ENCODE measurements at regions not wholly inside any gene's neighbourhood (a gene's known extent, or its start where the extent isn't known, plus 50 kb on each side); places are given as distances from the start of the nearest gene placed in this dataset.

DNA sequence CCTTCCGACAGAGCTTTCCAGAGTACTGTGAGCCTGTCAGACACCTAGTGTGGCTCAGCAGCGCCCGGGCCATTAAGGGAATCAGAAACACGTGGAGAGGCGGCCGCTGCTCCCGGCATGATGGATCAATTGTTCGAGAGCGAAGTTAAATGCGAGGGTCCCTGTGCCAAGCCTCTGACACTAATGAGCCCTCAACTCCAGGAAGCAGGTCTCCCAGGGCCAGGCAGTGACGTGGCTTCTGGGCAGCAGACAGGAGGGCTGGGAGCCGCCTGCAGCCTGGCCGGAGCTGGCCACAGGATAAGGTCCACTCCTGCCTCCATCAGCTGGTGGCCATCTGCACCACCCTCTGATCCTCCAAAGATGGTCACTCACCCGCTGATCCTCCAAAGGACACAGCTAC is 67.5 kb upstream of the CLDN14 start:
- H3K4me1 ChIP-seq, result no peaks in the 10 kb centered on the region
- Mint-ChIP-seq H3K4me1 (ENCODE audit: low read depth, unreplicated experiment) (no peaks in the 10 kb centered on the region), H3K36me3 (ENCODE audit: insufficient read depth, unreplicated experiment) (no peaks in the 10 kb centered on the region), H3K9me3 (ENCODE audit: unreplicated experiment) (no peaks in the 10 kb centered on the region), H3K27me3 (ENCODE audit: insufficient read depth, unreplicated experiment) (peaks cover 8% of the 10 kb centered on the region), H3K4me3 (ENCODE audit: unreplicated experiment) (no peak overlapping the region), H3K27ac (ENCODE audit: unreplicated experiment) (no peak overlapping the region)
- no peak for DNase-seq
- CTCF ChIA-PET, result no interaction called here
- POLR2A ChIA-PET, result no interaction called here
- H3K27me3 ChIP-seq (replicated peaks; ENCODE audit: control insufficient read depth, insufficient read depth, low read length), result no peaks in the 10 kb centered on the region; the same call in 1 of the 2 replicates
- no peaks in the 10 kb centered on the region for H3K36me3 ChIP-seq (ENCODE audit: control insufficient read depth, insufficient read depth, low read length)
- no TSS peak for BruUV-seq (replicated peaks)
- TF ChIP-seq, protein P1, sequence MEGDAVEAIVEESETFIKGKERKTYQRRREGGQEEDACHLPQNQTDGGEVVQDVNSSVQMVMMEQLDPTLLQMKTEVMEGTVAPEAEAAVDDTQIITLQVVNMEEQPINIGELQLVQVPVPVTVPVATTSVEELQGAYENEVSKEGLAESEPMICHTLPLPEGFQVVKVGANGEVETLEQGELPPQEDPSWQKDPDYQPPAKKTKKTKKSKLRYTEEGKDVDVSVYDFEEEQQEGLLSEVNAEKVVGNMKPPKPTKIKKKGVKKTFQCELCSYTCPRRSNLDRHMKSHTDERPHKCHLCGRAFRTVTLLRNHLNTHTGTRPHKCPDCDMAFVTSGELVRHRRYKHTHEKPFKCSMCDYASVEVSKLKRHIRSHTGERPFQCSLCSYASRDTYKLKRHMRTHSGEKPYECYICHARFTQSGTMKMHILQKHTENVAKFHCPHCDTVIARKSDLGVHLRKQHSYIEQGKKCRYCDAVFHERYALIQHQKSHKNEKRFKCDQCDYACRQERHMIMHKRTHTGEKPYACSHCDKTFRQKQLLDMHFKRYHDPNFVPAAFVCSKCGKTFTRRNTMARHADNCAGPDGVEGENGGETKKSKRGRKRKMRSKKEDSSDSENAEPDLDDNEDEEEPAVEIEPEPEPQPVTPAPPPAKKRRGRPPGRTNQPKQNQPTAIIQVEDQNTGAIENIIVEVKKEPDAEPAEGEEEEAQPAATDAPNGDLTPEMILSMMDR (IDR thresholded peaks at IDR 0.05; ENCODE audit: insufficient read depth in 1 of 2, low read depth in 1 of 2, low read length in 1 of 2, severe bottlenecking in 1 of 2, unreplicated experiment in 1 of 2), result no peak
- intact Hi-C loops (cut with micrococcal nuclease; ENCODE audit: unreplicated experiment), result no loop called here
- no peak overlapping the region for H3K4me3 ChIP-seq (ENCODE audit: low read depth, low read length)
- no peaks in the 10 kb centered on the region for H3K9me3 ChIP-seq

- peaks cover 8% of the 10 kb centered on the region for H3K27me3 Mint-ChIP-seq (ENCODE audit: insufficient read depth, unreplicated experiment)
- BruUV-seq (replicated peaks), result no TSS peak
- DNase-seq, result no peak
- Histone ChIP-seq H3K4me1 (no peaks in the 10 kb centered on the region), H3K4me3 (ENCODE audit: low read depth, low read length) (no peak overlapping the region), H3K9me3 (no peaks in the 10 kb centered on the region), H3K27me3 (replicated peaks; ENCODE audit: control insufficient read depth, insufficient read depth, low read length) (no peaks in the 10 kb centered on the region; the same call in 1 of the 2 replicates), H3K36me3 (ENCODE audit: control insufficient read depth, insufficient read depth, low read length) (no peaks in the 10 kb centered on the region)
- no peaks in the 10 kb centered on the region for H3K9me3 Mint-ChIP-seq (ENCODE audit: unreplicated experiment)
- no peaks in the 10 kb centered on the region for H3K36me3 Mint-ChIP-seq (ENCODE audit: insufficient read depth, unreplicated experiment)
- intact Hi-C loops (cut with micrococcal nuclease; ENCODE audit: unreplicated experiment), result no loop called here
- no peak overlapping the region for H3K4me3 Mint-ChIP-seq (ENCODE audit: unreplicated experiment)
- TF ChIP-seq, protein P1 (IDR thresholded peaks at IDR 0.05; ENCODE audit: insufficient read depth in 1 of 2, low read depth in 1 of 2, low read length in 1 of 2, severe bottlenecking in 1 of 2, unreplicated experiment in 1 of 2), result no peak
- no peak overlapping the region for H3K27ac Mint-ChIP-seq (ENCODE audit: unreplicated experiment)
- ChIA-PET POLR2A (no interaction called here), CTCF (no interaction called here)
- H3K4me1 Mint-ChIP-seq (ENCODE audit: low read depth, unreplicated experiment), result no peaks in the 10 kb centered on the region
Observed at GRCh38 chr21:36548866-36549265, 68.9 kb upstream of the CLDN14 start.

- CTCF ChIA-PET, result no interaction called here
- POLR2A ChIA-PET, result no interaction called here
- no peak for DNase-seq
- BruUV-seq (replicated peaks), result no TSS peak
- Histone ChIP-seq H3K4me1 (no peaks in the 10 kb centered on the region), H3K27me3 (replicated peaks; ENCODE audit: control insufficient read depth, insufficient read depth, low read length) (no peaks in the 10 kb centered on the region; the same call in 1 of the 2 replicates), H3K9me3 (no peaks in the 10 kb centered on the region), H3K36me3 (ENCODE audit: control insufficient read depth, insufficient read depth, low read length) (no peaks in the 10 kb centered on the region), H3K4me3 (ENCODE audit: low read depth, low read length) (no peak overlapping the region)
- intact Hi-C loops (cut with micrococcal nuclease; ENCODE audit: unreplicated experiment), result no loop called here
- H3K27me3 Mint-ChIP-seq (ENCODE audit: insufficient read depth, unreplicated experiment), result peaks cover 8% of the 10 kb centered on the region
- no peak overlapping the region for H3K27ac Mint-ChIP-seq (ENCODE audit: unreplicated experiment)
- no peak overlapping the region for H3K4me3 Mint-ChIP-seq (ENCODE audit: unreplicated experiment)
- no peaks in the 10 kb centered on the region for H3K36me3 Mint-ChIP-seq (ENCODE audit: insufficient read depth, unreplicated experiment)
- no peaks in the 10 kb centered on the region for H3K9me3 Mint-ChIP-seq (ENCODE audit: unreplicated experiment)
- TF ChIP-seq, protein P1 (IDR thresholded peaks at IDR 0.05; ENCODE audit: insufficient read depth in 1 of 2, low read depth in 1 of 2, low read length in 1 of 2, severe bottlenecking in 1 of 2, unreplicated experiment in 1 of 2), result no peak
- no peaks in the 10 kb centered on the region for H3K4me1 Mint-ChIP-seq (ENCODE audit: low read depth, unreplicated experiment)
Observed at GRCh38 chr21:36549470-36549869, 69.5 kb upstream of the CLDN14 start.

Data from Caco-2 (cell line).